ENCODE measurements at regions not wholly inside any gene's neighbourhood (a gene's known extent, or its start where the extent isn't known, plus 50 kb on each side); places are given as distances from the start of the nearest gene placed in this dataset.

DNA sequence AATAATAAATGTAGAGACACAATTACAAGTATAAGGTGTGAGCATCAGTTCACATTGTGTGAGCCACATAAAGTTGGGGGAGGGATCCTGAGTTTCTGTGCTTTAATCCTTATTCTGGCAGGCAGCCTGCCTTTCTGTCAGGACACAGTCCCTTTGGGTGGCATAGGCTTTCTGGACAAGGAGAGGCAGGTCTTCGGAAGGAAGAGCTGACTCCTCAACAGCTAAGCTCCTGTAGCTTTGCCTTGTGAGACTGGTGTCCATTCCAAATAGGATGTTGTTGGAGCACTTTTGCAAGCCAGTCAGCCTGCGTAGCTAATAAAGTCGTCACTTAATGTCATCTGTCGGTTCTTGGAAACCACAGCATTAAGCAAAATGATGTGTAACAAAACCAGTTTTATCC, 151.9 kb upstream of the MCTP2 start:
- no peak for TF ChIP-seq POLR2AphosphoS5 (IDR thresholded peaks at IDR 0.05; ENCODE audit: low read depth, low read length)
- no peak for TF ChIP-seq TAF1 (IDR thresholded peaks at IDR 0.05; ENCODE audit: borderline replicate concordance, insufficient read depth, low read length)
- TF ChIP-seq SIN3A (IDR thresholded peaks at IDR 0.05; ENCODE audit: borderline replicate concordance, insufficient read depth, low read length): no peak
- TF ChIP-seq, protein P1, sequence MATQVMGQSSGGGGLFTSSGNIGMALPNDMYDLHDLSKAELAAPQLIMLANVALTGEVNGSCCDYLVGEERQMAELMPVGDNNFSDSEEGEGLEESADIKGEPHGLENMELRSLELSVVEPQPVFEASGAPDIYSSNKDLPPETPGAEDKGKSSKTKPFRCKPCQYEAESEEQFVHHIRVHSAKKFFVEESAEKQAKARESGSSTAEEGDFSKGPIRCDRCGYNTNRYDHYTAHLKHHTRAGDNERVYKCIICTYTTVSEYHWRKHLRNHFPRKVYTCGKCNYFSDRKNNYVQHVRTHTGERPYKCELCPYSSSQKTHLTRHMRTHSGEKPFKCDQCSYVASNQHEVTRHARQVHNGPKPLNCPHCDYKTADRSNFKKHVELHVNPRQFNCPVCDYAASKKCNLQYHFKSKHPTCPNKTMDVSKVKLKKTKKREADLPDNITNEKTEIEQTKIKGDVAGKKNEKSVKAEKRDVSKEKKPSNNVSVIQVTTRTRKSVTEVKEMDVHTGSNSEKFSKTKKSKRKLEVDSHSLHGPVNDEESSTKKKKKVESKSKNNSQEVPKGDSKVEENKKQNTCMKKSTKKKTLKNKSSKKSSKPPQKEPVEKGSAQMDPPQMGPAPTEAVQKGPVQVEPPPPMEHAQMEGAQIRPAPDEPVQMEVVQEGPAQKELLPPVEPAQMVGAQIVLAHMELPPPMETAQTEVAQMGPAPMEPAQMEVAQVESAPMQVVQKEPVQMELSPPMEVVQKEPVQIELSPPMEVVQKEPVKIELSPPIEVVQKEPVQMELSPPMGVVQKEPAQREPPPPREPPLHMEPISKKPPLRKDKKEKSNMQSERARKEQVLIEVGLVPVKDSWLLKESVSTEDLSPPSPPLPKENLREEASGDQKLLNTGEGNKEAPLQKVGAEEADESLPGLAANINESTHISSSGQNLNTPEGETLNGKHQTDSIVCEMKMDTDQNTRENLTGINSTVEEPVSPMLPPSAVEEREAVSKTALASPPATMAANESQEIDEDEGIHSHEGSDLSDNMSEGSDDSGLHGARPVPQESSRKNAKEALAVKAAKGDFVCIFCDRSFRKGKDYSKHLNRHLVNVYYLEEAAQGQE (IDR thresholded peaks at IDR 0.05; ENCODE audit: insufficient read depth in 1 of 2, low read depth in 2 of 2, low read length in 2 of 2): no peak
- no peak for TF ChIP-seq FOXP2 (optimal IDR thresholded peaks at IDR 0.05; ENCODE audit: borderline replicate concordance, extremely low read depth, extremely low read length, insufficient read depth)

Measured in PFSK-1 (cell line).